Neuronal stem cell (in vitro differentiated cells): ENCODE measurements at regions not wholly inside any gene's neighbourhood (a gene's known extent, or its start where the extent isn't known, plus 50 kb on each side); places are given as distances from the start of the nearest gene placed in this dataset.

Source experiments
- DNase-seq: peaks from one replicate; pipeline ENCODE4 v3.0.0-alpha.2; 2013; ENCODE audit warnings: low spot score
- H2AFZ ChIP-seq: one replicate; pipeline ENCODE4 v1.6.1; 2013; ENCODE audit warnings: mild to moderate bottlenecking, low read length, inconsistent platforms
- H2AK5ac ChIP-seq: 2 replicates; pipeline ENCODE4 v1.6.1; 2013; ENCODE audit warnings: low read depth, mild to moderate bottlenecking, inconsistent platforms, low read length, moderate library complexity, mixed read lengths
- H2BK120ac ChIP-seq: 2 replicates; pipeline ENCODE4 v1.6.1; 2013; ENCODE audit warnings: low read depth, mild to moderate bottlenecking, inconsistent platforms, low read length, moderate library complexity, mixed read lengths
- H2BK12ac ChIP-seq: one replicate; pipeline ENCODE4 v1.6.1; 2013; ENCODE audit warnings: low read length, inconsistent platforms
- H2BK15ac ChIP-seq: 2 replicates; pipeline ENCODE4 v1.6.1; 2013; ENCODE audit warnings: mild to moderate bottlenecking, low read length, inconsistent platforms, mixed read lengths
- H2BK5ac ChIP-seq: one replicate; pipeline ENCODE4 v1.6.1; 2013; ENCODE audit warnings: inconsistent platforms, mild to moderate bottlenecking, low read length, moderate library complexity
- H3K14ac ChIP-seq: one replicate; pipeline ENCODE4 v1.6.1; 2013; ENCODE audit warnings: low read length, inconsistent platforms
- H3K18ac ChIP-seq: 2 replicates; pipeline ENCODE4 v1.6.1; 2013; ENCODE audit warnings: low read length, inconsistent platforms
- H3K23ac ChIP-seq: 2 replicates; pipeline ENCODE4 v1.6.1; 2013; ENCODE audit warnings: low read depth, mild to moderate bottlenecking, mixed read lengths, low read length, inconsistent platforms; ENCODE audit not compliant: poor library complexity
- H3K27ac ChIP-seq: replicated peaks from 3 replicates; pipeline ENCODE4 v1.5.1; 2013; ENCODE audit warnings: low read length, inconsistent platforms
- H3K27me3 ChIP-seq, 3 experiments: 2 replicates each; pipeline ENCODE4 v1.6.1; 2013; ENCODE audit warnings: low read length in 3 of 3, mild to moderate bottlenecking in 2 of 3, inconsistent platforms in 1 of 3, low read depth in 1 of 3, mixed read lengths in 1 of 3, moderate library complexity in 1 of 3; ENCODE audit not compliant: control insufficient read depth in 3 of 3, insufficient read depth in 3 of 3
- H3K36me3 ChIP-seq, 2 donors: replicated peaks in 1 of 2; 2 replicates each; pipeline ENCODE4 v1.6.1; 2013; ENCODE audit warnings: low read length in 2 of 2; ENCODE audit not compliant: control insufficient read depth in 2 of 2, insufficient read depth in 2 of 2
- H3K4ac ChIP-seq: 2 replicates; pipeline ENCODE4 v1.6.1; 2013; ENCODE audit warnings: inconsistent platforms, mild to moderate bottlenecking, low read length, moderate library complexity
- H3K4me1 ChIP-seq, 2 donors: 1 replicate in 1 of 2; 2 replicates in 1 of 2; pipeline ENCODE4 v1.6.1; 2013; ENCODE audit warnings: low read length in 2 of 2, low read depth in 1 of 2; ENCODE audit not compliant: control insufficient read depth in 2 of 2, insufficient read depth in 1 of 2
- H3K4me2 ChIP-seq: one replicate; pipeline ENCODE4 v1.6.1; 2013; ENCODE audit warnings: mild to moderate bottlenecking, low read length, inconsistent platforms; ENCODE audit not compliant: insufficient read depth, poor library complexity, severe bottlenecking
- H3K4me3 ChIP-seq, 2 donors: 2 replicates each; pipeline ENCODE4 v1.5.1; 2013; ENCODE audit warnings: low read length in 2 of 2, mild to moderate bottlenecking in 2 of 2, inconsistent platforms in 1 of 2, moderate library complexity in 1 of 2
- H3K79me1 ChIP-seq: one replicate; pipeline ENCODE4 v1.6.1; 2013; ENCODE audit warnings: low read depth, mild to moderate bottlenecking, inconsistent platforms, low read length, moderate library complexity
- H3K9ac ChIP-seq: one replicate; pipeline ENCODE4 v1.6.1; 2013; ENCODE audit warnings: mild to moderate bottlenecking, low read depth, low read length, inconsistent platforms; ENCODE audit not compliant: poor library complexity
- H3K9me3 ChIP-seq, 2 donors: replicated peaks in 1 of 2; 2 replicates each; pipeline versions ENCODE3 to v1.6.1; 2013; ENCODE audit warnings: low read length in 2 of 2, mild to moderate bottlenecking in 2 of 2, inconsistent platforms in 1 of 2, low read depth in 1 of 2, mixed read lengths in 1 of 2, moderate library complexity in 1 of 2; ENCODE audit not compliant: control insufficient read depth in 2 of 2, insufficient read depth in 1 of 2
- H4K8ac ChIP-seq: one replicate; pipeline ENCODE4 v1.6.1; 2013; ENCODE audit warnings: low read depth, mild to moderate bottlenecking, inconsistent platforms, low read length, moderate library complexity
- H4K91ac ChIP-seq: one replicate; pipeline ENCODE4 v1.6.1; 2013; ENCODE audit warnings: low read length, low read depth, mild to moderate bottlenecking, inconsistent platforms; ENCODE audit not compliant: poor library complexity
- WGBS, 2 donors: extraction: QIAGEN DNeasy Blood & Tissue Kit; methylation state at CpG; one replicate each; pipeline ENCODE4 v1.1.7; 2013; ENCODE audit warnings: missing lambda C conversion rate in 2 of 2, mixed read lengths in 1 of 2; ENCODE audit not compliant: insufficient read length in 2 of 2, insufficient replicate concordance in 1 of 2; ENCODE audit errors: extremely low coverage in 2 of 2; 5-methylcytosine and 5-hydroxymethylcytosine counted together

DNA sequence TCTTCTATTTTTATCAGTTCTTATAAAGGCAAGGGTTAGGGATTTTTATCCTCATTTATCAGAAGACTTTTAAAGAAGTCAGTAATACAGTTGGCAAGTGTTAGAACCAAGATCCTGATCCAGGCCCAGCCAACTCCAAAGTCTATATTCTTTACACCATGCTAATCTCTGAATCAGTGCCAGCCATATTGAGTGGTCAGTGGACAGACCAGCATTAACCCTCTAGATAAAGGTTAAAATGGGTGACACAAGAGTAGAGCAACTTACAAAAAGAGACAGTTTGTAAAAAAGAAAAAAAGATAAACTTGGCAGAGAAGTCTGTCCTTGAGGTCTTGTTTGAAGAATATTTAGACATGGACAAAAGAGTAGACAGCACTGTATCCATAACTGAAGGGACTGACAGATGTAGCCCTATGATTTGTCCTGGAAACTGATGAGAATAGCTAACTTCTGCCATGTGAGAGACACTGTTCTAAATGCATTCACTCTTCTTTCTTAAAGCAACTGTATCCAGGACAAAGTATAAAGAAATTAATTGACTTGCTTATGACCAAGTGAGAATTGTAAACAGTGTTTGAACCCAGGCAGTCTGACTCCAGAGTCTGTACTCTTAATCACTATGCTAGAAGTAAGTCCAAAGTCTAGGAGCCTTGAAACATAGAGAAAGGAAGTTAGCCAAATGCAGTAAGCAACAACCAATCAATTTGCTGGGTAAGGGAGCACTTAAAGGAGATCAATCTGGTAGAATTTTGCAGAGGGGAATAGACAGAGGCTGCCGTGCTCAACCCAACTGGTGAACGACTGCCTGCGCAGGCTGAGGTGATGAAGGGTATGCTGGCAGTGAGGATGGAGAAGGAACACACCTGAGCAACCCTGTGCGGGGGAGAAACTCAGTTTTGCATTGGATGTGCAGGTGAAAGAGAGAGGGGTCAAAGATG, 103.7 kb downstream of the TTC6 start:
- Histone ChIP-seq H3K79me1 (no peaks in the 10 kb centered on the region), H3K36me3 (no peaks in the 10 kb centered on the region), H3K9me3 (no peaks in the 10 kb centered on the region), H2BK12ac (no peak overlapping the region), H3K9ac (no peak overlapping the region), H3K4me2 (no peak overlapping the region), H4K8ac (no peak overlapping the region), H3K4ac (no peak overlapping the region), H2BK5ac (no peak overlapping the region), H3K27ac (no peak overlapping the region), H4K91ac (no peak overlapping the region), H3K23ac (no peak overlapping the region), H3K4me3 (no peak overlapping the region), H3K27me3 (no peaks in the 10 kb centered on the region), H2AK5ac (no peak overlapping the region), H3K18ac (no peak overlapping the region), H3K14ac (no peak overlapping the region), H2BK120ac (no peak overlapping the region), H2BK15ac (no peak overlapping the region), H2AFZ (no peak overlapping the region), H3K4me1 (no peaks in the 10 kb centered on the region)
- WGBS, 2 donors, result no CpG with 5 or more reads among the region's 4 CpGs
- no peak for DNase-seq

DNA sequence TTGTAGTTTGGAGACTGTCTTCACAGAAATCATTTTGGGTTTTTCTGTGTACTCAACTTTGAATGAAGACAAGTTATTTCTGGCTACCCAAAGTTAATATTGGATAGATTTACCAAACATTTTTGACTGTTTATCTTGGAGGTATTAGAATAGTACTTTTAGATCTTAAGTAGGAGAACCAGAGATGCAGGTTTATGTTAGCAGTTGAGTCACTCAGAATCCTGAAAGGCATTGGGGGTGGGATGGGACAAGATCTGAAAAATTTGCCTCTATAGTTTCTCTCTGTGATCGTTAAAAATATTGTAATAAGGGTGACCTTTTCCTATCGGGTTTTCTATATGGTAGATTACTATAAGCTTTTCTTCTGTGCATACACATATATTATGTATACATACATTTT, 112.3 kb downstream of the TTC6 start:
- H2AK5ac ChIP-seq, result no peak overlapping the region
- WGBS, 2 donors, result no CpG with 5 or more reads among the region's 2 CpGs

DNA sequence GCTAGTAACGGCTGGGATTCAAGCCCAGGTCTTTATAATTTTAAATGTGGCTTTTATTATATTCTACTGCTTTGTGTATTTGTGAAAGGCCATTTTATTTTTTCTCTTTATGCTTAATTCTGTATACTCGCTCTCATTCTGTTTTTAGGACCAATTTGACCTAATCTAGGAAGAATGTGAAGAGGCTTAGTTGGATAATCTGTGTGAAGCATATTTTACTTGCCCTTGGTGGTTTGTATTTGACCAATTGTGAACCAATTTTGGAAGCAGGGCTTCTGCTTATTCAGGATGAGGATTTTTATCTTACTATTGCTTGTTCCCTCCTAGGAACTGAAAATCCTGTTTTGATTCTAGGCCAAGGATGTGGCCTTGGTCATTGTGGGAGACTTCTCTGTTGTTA, 113.1 kb downstream of the TTC6 start:
- Histone ChIP-seq H3K27me3 (no peaks in the 10 kb centered on the region), H3K79me1 (no peaks in the 10 kb centered on the region), H2BK15ac (no peak overlapping the region), H3K14ac (no peak overlapping the region), H2AK5ac (no peak overlapping the region), H3K27ac (no peak overlapping the region), H3K4me2 (no peak overlapping the region), H2BK12ac (no peak overlapping the region), H3K36me3 (no peaks in the 10 kb centered on the region), H3K9me3 (no peaks in the 10 kb centered on the region), H3K4me3 (no peak overlapping the region), H3K23ac (no peak overlapping the region), H3K9ac (no peak overlapping the region), H3K18ac (no peak overlapping the region), H4K8ac (no peak overlapping the region), H2AFZ (no peak overlapping the region), H4K91ac (no peak overlapping the region), H3K4me1 (no peaks in the 10 kb centered on the region), H2BK5ac (no peak overlapping the region), H2BK120ac (no peak overlapping the region), H3K4ac (no peak overlapping the region)
- no CpG with 5 or more reads among the region's 2 CpGs for whole genome bisulfite sequencing, 2 donors
- no peak for DNase-seq

More for the DNA sequence above, 112.3 kb downstream of the TTC6 start:
- Histone ChIP-seq H3K9ac (no peak overlapping the region), H2BK5ac (no peak overlapping the region), H3K36me3 (no peaks in the 10 kb centered on the region), H4K91ac (no peak overlapping the region), H2BK120ac (no peak overlapping the region), H3K27me3 (no peaks in the 10 kb centered on the region), H3K27ac (no peak overlapping the region), H3K4me1 (no peaks in the 10 kb centered on the region), H3K4me2 (no peak overlapping the region), H3K23ac (no peak overlapping the region), H3K14ac (no peak overlapping the region), H4K8ac (no peak overlapping the region), H3K18ac (no peak overlapping the region), H2BK12ac (no peak overlapping the region), H3K4ac (no peak overlapping the region), H2AFZ (no peak overlapping the region), H2BK15ac (no peak overlapping the region), H3K9me3 (no peaks in the 10 kb centered on the region), H3K4me3 (no peak overlapping the region), H3K79me1 (no peaks in the 10 kb centered on the region)
- no peak for DNase-seq

DNA sequence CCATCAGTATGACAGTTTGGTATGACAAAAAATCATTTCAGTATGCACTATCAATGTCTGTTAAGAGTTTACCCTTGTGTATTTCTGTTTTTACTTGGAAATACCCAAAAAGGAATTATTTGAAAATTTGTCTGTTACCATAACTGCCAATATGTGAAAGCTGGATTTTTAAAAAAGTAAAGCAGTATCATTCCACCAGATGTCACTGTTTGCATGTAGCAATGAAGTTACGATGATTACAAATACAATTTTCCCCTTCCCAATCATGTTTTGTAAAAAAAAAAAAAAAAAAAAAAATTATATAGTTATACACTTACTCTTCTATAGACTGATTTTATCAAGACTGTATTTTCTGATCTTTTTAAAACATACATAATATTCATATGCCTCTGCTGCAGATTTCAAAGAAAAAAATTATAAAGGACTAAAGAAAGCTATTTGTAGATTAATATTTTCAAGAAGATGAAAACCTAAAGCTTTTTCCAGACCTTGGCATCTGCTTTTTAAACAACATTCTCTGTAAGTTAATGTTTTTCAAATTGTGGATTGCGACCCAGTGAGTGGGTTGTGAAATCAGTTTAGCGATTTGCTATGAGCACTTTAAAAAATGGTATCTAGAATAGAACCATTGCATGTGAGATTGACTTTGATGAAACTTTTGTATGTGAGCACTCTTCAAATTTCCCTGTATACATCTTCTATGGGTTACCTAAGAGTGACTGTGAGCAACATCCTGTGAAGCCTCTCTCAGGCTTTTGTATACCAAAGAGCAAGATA, 114.2 kb downstream of the TTC6 start:
- no peak overlapping the region for H2BK5ac ChIP-seq
- no peak overlapping the region for H4K91ac ChIP-seq
- no peak for DNase-seq
- no peak overlapping the region for H3K4me3 ChIP-seq
- WGBS, 2 donors, result no CpG with 5 or more reads among the region's 3 CpGs
- no peak overlapping the region for H3K9ac ChIP-seq
- H4K8ac ChIP-seq, result no peak overlapping the region
- H3K9me3 ChIP-seq, result no peaks in the 10 kb centered on the region
- no peak overlapping the region for H3K4me2 ChIP-seq
- no peaks in the 10 kb centered on the region for H3K79me1 ChIP-seq
- H2BK12ac ChIP-seq, result no peak overlapping the region
- H3K4me1 ChIP-seq, result no peaks in the 10 kb centered on the region
- no peak overlapping the region for H2AK5ac ChIP-seq
- no peak overlapping the region for H3K18ac ChIP-seq
- H3K27me3 ChIP-seq, result no peaks in the 10 kb centered on the region
- no peak overlapping the region for H3K27ac ChIP-seq
- H2BK120ac ChIP-seq, result no peak overlapping the region
- no peak overlapping the region for H3K14ac ChIP-seq
- H3K36me3 ChIP-seq, result no peaks in the 10 kb centered on the region
- H2BK15ac ChIP-seq, result no peak overlapping the region
- H2AFZ ChIP-seq, result no peak overlapping the region
- H3K23ac ChIP-seq, result no peak overlapping the region
- H3K4ac ChIP-seq, result no peak overlapping the region
